Mesendoderm (in vitro differentiated cells): ENCODE measurements at regions not wholly inside any gene's neighbourhood (a gene's known extent, or its start where the extent isn't known, plus 50 kb on each side); places are given as distances from the start of the nearest gene placed in this dataset.

Source experiments
- DNase-seq: peaks from one replicate; pipeline ENCODE4 v3.0.0; 2013
- H2AK5ac ChIP-seq: 2 replicates; pipeline ENCODE4 v1.6.1; 2013; ENCODE audit warnings: low read length, inconsistent platforms
- H2BK120ac ChIP-seq: 2 replicates; pipeline ENCODE4 v1.6.1; 2013; ENCODE audit warnings: low read depth, mild to moderate bottlenecking, low read length, moderate library complexity, mixed read lengths
- H2BK15ac ChIP-seq: replicated peaks from 2 replicates; pipeline ENCODE4 v1.6.1; 2013; ENCODE audit warnings: low read depth, mild to moderate bottlenecking, moderate library complexity
- H2BK5ac ChIP-seq: 2 replicates; pipeline ENCODE4 v1.6.1; 2013; ENCODE audit warnings: low read length, inconsistent platforms
- H3K18ac ChIP-seq: 2 replicates; pipeline ENCODE4 v1.6.1; 2013; ENCODE audit warnings: mild to moderate bottlenecking, low read length, mixed read lengths
- H3K23ac ChIP-seq: one replicate; pipeline ENCODE4 v1.6.1; 2013; ENCODE audit warnings: low read length
- H3K27ac ChIP-seq: 2 replicates; pipeline ENCODE4 v1.5.1; 2013; ENCODE audit warnings: low read depth, mild to moderate bottlenecking, inconsistent platforms, low read length, moderate library complexity
- H3K27me3 ChIP-seq: 2 replicates; pipeline ENCODE4 v1.6.1; 2013; ENCODE audit warnings: low read length, control low read depth, mild to moderate bottlenecking, inconsistent platforms; ENCODE audit not compliant: insufficient read depth, poor library complexity
- H3K36me3 ChIP-seq: 2 replicates; pipeline ENCODE4 v1.6.1; 2013; ENCODE audit warnings: low read length, inconsistent platforms; ENCODE audit not compliant: control insufficient read depth, insufficient read depth
- H3K4ac ChIP-seq: one replicate; pipeline ENCODE4 v1.6.1; 2013; ENCODE audit warnings: low read depth, mild to moderate bottlenecking, low read length, moderate library complexity
- H3K4me1 ChIP-seq: 2 replicates; pipeline ENCODE4 v1.6.1; 2013; ENCODE audit warnings: low read depth, low read length, inconsistent platforms; ENCODE audit not compliant: control insufficient read depth
- H3K4me2 ChIP-seq: 2 replicates; pipeline ENCODE4 v1.6.1; 2013; ENCODE audit warnings: low read length
- H3K4me3 ChIP-seq: 2 replicates; pipeline ENCODE4 v1.5.1; 2013; ENCODE audit warnings: mild to moderate bottlenecking, low read length
- H3K56ac ChIP-seq: one replicate; pipeline ENCODE4 v1.6.1; 2013; ENCODE audit warnings: low read length
- H3K79me1 ChIP-seq: 2 replicates; pipeline ENCODE4 v1.6.1; 2013; ENCODE audit warnings: low read length, inconsistent platforms
- H3K79me2 ChIP-seq: 2 replicates; pipeline ENCODE4 v1.6.1; 2013; ENCODE audit warnings: mild to moderate bottlenecking, low read length; ENCODE audit not compliant: control insufficient read depth, insufficient read depth
- H3K9ac ChIP-seq: 2 replicates; pipeline ENCODE4 v1.6.1; 2013; ENCODE audit warnings: low read length, inconsistent platforms
- H4K5ac ChIP-seq: one replicate; pipeline ENCODE4 v1.6.1; 2013; ENCODE audit warnings: low read length
- H4K8ac ChIP-seq: one replicate; pipeline ENCODE4 v1.6.1; 2013; ENCODE audit warnings: low read depth, mild to moderate bottlenecking, control low read depth, low read length, moderate library complexity
- WGBS: extraction: QIAGEN DNeasy Blood & Tissue Kit; methylation state at CpG from one replicate; pipeline ENCODE4 v1.1.7; 2013; ENCODE audit warnings: low lambda C conversion rate, missing lambda C conversion rate; ENCODE audit not compliant: insufficient coverage; ENCODE audit errors: extremely low coverage; 5-methylcytosine and 5-hydroxymethylcytosine counted together

GRCh38 chr13:87893186-87893585, 222.0 kb downstream of the SLITRK5 start:
- no peak overlapping the region for H3K4me2 ChIP-seq
- H2BK15ac ChIP-seq, result no peak overlapping the region
- no peak overlapping the region for H2AK5ac ChIP-seq
- no peak overlapping the region for H2BK120ac ChIP-seq
- no peaks in the 10 kb centered on the region for H3K79me2 ChIP-seq
- no peaks in the 10 kb centered on the region for H3K36me3 ChIP-seq
- H3K56ac ChIP-seq, result no peak overlapping the region
- no peak overlapping the region for H2BK5ac ChIP-seq
- no peaks in the 10 kb centered on the region for H3K4me1 ChIP-seq
- H3K4me3 ChIP-seq, result no peak overlapping the region
- H4K5ac ChIP-seq, result no peak overlapping the region
- H3K27me3 ChIP-seq, result no peaks in the 10 kb centered on the region
- no peak overlapping the region for H4K8ac ChIP-seq
- H3K79me1 ChIP-seq, result no peaks in the 10 kb centered on the region
- H3K9ac ChIP-seq, result no peak overlapping the region
- no peak overlapping the region for H3K23ac ChIP-seq
- H3K27ac ChIP-seq, result no peak overlapping the region
- DNase-seq, result no peak
- no peak overlapping the region for H3K4ac ChIP-seq
- H3K18ac ChIP-seq, result no peak overlapping the region

- no peak overlapping the region for H3K18ac ChIP-seq
- H3K79me1 ChIP-seq, result no peaks in the 10 kb centered on the region
- H3K36me3 ChIP-seq, result no peaks in the 10 kb centered on the region
- no peak overlapping the region for H2BK15ac ChIP-seq
- WGBS, result no CpG with 5 or more reads among the region's 2 CpGs
- DNase-seq, result no peak
- H3K4me1 ChIP-seq, result no peaks in the 10 kb centered on the region
- H2BK120ac ChIP-seq, result no peak overlapping the region
- H3K4me3 ChIP-seq, result no peak overlapping the region
- no peak overlapping the region for H2BK5ac ChIP-seq
- no peak overlapping the region for H3K23ac ChIP-seq
- no peak overlapping the region for H4K8ac ChIP-seq
- H3K56ac ChIP-seq, result no peak overlapping the region
- no peak overlapping the region for H2AK5ac ChIP-seq
- H4K5ac ChIP-seq, result no peak overlapping the region
- no peak overlapping the region for H3K27ac ChIP-seq
- no peaks in the 10 kb centered on the region for H3K79me2 ChIP-seq
- H3K27me3 ChIP-seq, result no peaks in the 10 kb centered on the region
- H3K9ac ChIP-seq, result no peak overlapping the region
- H3K4ac ChIP-seq, result no peak overlapping the region
- no peak overlapping the region for H3K4me2 ChIP-seq
Observed at GRCh38 chr13:87894059-87894458, 222.9 kb downstream of the SLITRK5 start.

GRCh38 chr13:87903553-87903952, 232.4 kb downstream of the SLITRK5 start:
- H4K8ac ChIP-seq, result no peak overlapping the region
- H3K27ac ChIP-seq, result no peak overlapping the region
- H3K4me3 ChIP-seq, result no peak overlapping the region
- H3K79me1 ChIP-seq, result no peaks in the 10 kb centered on the region
- no peak overlapping the region for H3K18ac ChIP-seq
- DNase-seq, result no peak
- H3K79me2 ChIP-seq, result no peaks in the 10 kb centered on the region
- no peak overlapping the region for H3K4me2 ChIP-seq
- H3K4me1 ChIP-seq, result no peaks in the 10 kb centered on the region
- no peak overlapping the region for H3K9ac ChIP-seq
- no peak overlapping the region for H3K23ac ChIP-seq
- no peaks in the 10 kb centered on the region for H3K27me3 ChIP-seq
- H3K56ac ChIP-seq, result no peak overlapping the region
- no peak overlapping the region for H3K4ac ChIP-seq
- H4K5ac ChIP-seq, result no peak overlapping the region
- no peak overlapping the region for H2BK120ac ChIP-seq
- no peak overlapping the region for H2BK15ac ChIP-seq
- no peak overlapping the region for H2AK5ac ChIP-seq
- H2BK5ac ChIP-seq, result no peak overlapping the region
- H3K36me3 ChIP-seq, result no peaks in the 10 kb centered on the region

DNA sequence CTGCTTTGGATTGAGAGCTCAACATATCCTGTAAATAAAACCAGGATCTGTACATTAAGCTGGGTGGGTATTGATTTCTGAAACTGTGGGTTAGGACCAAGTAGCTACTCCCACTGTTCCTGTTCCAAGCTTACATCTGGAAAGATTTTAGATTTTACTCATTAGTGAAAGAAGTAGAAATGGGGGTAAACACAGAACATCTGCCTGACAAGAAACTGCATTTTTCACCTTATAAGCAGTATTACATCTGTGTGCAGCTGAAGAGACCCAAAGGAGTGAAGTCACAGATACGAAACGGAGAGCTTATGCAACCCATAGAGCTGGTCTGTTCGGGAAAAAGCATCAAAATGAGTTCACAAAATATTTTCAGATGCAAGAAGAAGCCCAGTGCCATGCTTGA, 235.2 kb downstream of the SLITRK5 start:
- Histone ChIP-seq H3K56ac (no peak overlapping the region), H3K27ac (no peak overlapping the region), H2BK5ac (no peak overlapping the region), H3K23ac (no peak overlapping the region), H2BK15ac (no peak overlapping the region), H2BK120ac (no peak overlapping the region), H3K27me3 (no peaks in the 10 kb centered on the region), H3K4me2 (no peak overlapping the region), H2AK5ac (no peak overlapping the region), H3K4me1 (no peaks in the 10 kb centered on the region), H3K79me2 (no peaks in the 10 kb centered on the region), H3K36me3 (no peaks in the 10 kb centered on the region), H3K4ac (no peak overlapping the region), H3K9ac (no peak overlapping the region), H3K18ac (no peak overlapping the region), H3K79me1 (no peaks in the 10 kb centered on the region), H3K4me3 (no peak overlapping the region), H4K5ac (no peak overlapping the region), H4K8ac (no peak overlapping the region)
- no CpG with 5 or more reads among the region's 3 CpGs for WGBS
- no peak for DNase-seq

DNA sequence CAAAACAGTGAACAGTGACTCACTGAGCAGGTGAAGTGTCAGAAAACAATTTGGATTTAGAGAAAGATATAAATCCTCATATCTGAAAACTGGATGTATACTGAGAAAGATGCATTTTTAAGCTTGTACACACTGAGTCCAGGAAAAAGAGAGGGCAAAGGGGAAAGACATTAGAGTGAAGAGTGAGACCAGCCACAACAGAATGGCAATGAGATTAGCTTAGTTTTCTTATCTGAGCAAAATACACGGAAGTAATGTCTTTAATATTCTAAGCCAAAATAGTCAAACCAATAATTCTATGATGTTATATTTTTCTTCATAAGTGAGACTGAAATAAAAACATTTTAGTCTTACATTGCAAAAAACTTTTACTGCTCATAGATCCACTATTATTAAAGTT, 236.0 kb downstream of the SLITRK5 start:
- Histone ChIP-seq H3K18ac (no peak overlapping the region), H4K8ac (no peak overlapping the region), H3K36me3 (no peaks in the 10 kb centered on the region), H3K4me3 (no peak overlapping the region), H3K4me2 (no peak overlapping the region), H3K27ac (no peak overlapping the region), H4K5ac (no peak overlapping the region), H2BK120ac (no peak overlapping the region), H3K56ac (no peak overlapping the region), H3K79me1 (no peaks in the 10 kb centered on the region), H3K9ac (no peak overlapping the region), H3K4ac (no peak overlapping the region), H2BK5ac (no peak overlapping the region), H2AK5ac (no peak overlapping the region), H2BK15ac (no peak overlapping the region), H3K23ac (no peak overlapping the region), H3K27me3 (no peaks in the 10 kb centered on the region), H3K4me1 (no peaks in the 10 kb centered on the region), H3K79me2 (no peaks in the 10 kb centered on the region)
- no CpG with 5 or more reads among the region's 1 CpG for WGBS
- DNase-seq, result no peak

GRCh38 chr13:87919956-87920355, 248.8 kb downstream of the SLITRK5 start:
- Histone ChIP-seq H3K79me1 (no peaks in the 10 kb centered on the region), H3K23ac (no peak overlapping the region), H2AK5ac (no peak overlapping the region), H3K18ac (no peak overlapping the region), H2BK120ac (no peak overlapping the region), H3K27ac (no peak overlapping the region), H3K27me3 (no peaks in the 10 kb centered on the region), H3K4me3 (no peak overlapping the region), H4K5ac (no peak overlapping the region), H2BK15ac (no peak overlapping the region), H3K4me1 (no peaks in the 10 kb centered on the region), H4K8ac (no peak overlapping the region), H3K79me2 (no peaks in the 10 kb centered on the region), H3K36me3 (no peaks in the 10 kb centered on the region), H3K4ac (no peak overlapping the region), H3K56ac (no peak overlapping the region), H3K9ac (no peak overlapping the region), H2BK5ac (no peak overlapping the region), H3K4me2 (no peak overlapping the region)
- peak; percentile 2 for DNase-seq
